ENCODE measurements at regions not wholly inside any gene's neighbourhood (a gene's known extent, or its start where the extent isn't known, plus 50 kb on each side); places are given as distances from the start of the nearest gene placed in this dataset.

DNA sequence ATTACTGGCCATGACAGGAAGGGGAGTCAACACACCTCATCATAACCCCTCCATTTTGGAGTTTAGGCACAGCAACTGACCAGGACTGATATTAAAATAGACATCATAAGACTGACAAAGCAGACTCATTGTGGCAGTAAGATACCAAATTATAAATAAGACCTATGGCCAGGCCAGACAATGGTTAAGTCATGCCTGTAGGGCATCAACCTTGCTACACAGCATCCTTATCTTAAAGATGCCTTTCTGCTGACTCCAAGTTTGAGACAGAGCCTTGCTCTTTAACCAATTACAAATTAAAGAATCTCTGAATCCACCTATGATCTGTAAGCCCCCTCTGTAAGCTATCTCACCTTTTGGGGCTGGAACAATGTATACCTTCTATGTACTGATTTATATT lies 65.5 kb downstream of the VCX2 start:
- ChIA-PET CTCF (no interaction called here), POLR2A (no interaction called here)
- H3K27ac ChIP-seq: no peak overlapping the region
- FAIRE-seq (no peak), DNase-seq (ENCODE audit: low read depth in 1 of 2, low spot score in 1 of 2) (no peak), ATAC-seq (no peak)
- no peaks in the 10 kb centered on the region for H3K9me3 ChIP-seq
- no peaks in the 10 kb centered on the region for H3K4me1 ChIP-seq
- no peak overlapping the region for H3K4me2 ChIP-seq
- TF ChIP-seq CBX2 (IDR thresholded peaks at IDR 0.05; ENCODE audit: borderline replicate concordance, low read depth) (no peak), EP300 (IDR thresholded peaks at IDR 0.05) (no peak), EHF (CRISPR knock-in tag; IDR thresholded peaks at IDR 0.05) (no peak), SMC3 (IDR thresholded peaks at IDR 0.05) (no peak), FOSB (CRISPR knock-in tag; IDR thresholded peaks at IDR 0.05) (no peak), POLR2AphosphoS2 (conservative IDR thresholded peaks at IDR 0.05; ENCODE audit: low read length) (no peak), KDM5A (IDR thresholded peaks at IDR 0.05) (no peak), FOSL2 (IDR thresholded peaks at IDR 0.05) (no peak), FOSL2 (CRISPR knock-in tag; IDR thresholded peaks at IDR 0.05) (no peak), EHMT2 (IDR thresholded peaks at IDR 0.05; ENCODE audit: low read depth) (no peak)
- TF ChIP-seq, protein P1, sequence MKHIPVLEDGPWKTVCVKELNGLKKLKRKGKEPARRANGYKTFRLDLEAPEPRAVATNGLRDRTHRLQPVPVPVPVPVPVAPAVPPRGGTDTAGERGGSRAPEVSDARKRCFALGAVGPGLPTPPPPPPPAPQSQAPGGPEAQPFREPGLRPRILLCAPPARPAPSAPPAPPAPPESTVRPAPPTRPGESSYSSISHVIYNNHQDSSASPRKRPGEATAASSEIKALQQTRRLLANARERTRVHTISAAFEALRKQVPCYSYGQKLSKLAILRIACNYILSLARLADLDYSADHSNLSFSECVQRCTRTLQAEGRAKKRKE (CRISPR knock-in tag; IDR thresholded peaks at IDR 0.05; ENCODE audit: low read depth): no peak
- TF ChIP-seq, protein P2, sequence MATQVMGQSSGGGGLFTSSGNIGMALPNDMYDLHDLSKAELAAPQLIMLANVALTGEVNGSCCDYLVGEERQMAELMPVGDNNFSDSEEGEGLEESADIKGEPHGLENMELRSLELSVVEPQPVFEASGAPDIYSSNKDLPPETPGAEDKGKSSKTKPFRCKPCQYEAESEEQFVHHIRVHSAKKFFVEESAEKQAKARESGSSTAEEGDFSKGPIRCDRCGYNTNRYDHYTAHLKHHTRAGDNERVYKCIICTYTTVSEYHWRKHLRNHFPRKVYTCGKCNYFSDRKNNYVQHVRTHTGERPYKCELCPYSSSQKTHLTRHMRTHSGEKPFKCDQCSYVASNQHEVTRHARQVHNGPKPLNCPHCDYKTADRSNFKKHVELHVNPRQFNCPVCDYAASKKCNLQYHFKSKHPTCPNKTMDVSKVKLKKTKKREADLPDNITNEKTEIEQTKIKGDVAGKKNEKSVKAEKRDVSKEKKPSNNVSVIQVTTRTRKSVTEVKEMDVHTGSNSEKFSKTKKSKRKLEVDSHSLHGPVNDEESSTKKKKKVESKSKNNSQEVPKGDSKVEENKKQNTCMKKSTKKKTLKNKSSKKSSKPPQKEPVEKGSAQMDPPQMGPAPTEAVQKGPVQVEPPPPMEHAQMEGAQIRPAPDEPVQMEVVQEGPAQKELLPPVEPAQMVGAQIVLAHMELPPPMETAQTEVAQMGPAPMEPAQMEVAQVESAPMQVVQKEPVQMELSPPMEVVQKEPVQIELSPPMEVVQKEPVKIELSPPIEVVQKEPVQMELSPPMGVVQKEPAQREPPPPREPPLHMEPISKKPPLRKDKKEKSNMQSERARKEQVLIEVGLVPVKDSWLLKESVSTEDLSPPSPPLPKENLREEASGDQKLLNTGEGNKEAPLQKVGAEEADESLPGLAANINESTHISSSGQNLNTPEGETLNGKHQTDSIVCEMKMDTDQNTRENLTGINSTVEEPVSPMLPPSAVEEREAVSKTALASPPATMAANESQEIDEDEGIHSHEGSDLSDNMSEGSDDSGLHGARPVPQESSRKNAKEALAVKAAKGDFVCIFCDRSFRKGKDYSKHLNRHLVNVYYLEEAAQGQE (IDR thresholded peaks at IDR 0.05): no peak
- no peak overlapping the region for H3K4me3 ChIP-seq

GRCh38 chrX:8103655-8104054 lies 67.4 kb downstream of the VCX2 start:
- ChIA-PET CTCF (no interaction called here), POLR2A (no interaction called here)
- WGBS (ENCODE audit: missing lambda C conversion rate): 20% methylated on average over 6 of the region's 6 CpGs
- no peak for DNase-seq (ENCODE audit: low read depth in 1 of 2, low spot score in 1 of 2)
- no peak for FAIRE-seq
- TF ChIP-seq, protein P3, sequence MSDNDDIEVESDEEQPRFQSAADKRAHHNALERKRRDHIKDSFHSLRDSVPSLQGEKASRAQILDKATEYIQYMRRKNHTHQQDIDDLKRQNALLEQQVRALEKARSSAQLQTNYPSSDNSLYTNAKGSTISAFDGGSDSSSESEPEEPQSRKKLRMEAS (IDR thresholded peaks at IDR 0.05): no peak
- TF ChIP-seq, protein P4, sequence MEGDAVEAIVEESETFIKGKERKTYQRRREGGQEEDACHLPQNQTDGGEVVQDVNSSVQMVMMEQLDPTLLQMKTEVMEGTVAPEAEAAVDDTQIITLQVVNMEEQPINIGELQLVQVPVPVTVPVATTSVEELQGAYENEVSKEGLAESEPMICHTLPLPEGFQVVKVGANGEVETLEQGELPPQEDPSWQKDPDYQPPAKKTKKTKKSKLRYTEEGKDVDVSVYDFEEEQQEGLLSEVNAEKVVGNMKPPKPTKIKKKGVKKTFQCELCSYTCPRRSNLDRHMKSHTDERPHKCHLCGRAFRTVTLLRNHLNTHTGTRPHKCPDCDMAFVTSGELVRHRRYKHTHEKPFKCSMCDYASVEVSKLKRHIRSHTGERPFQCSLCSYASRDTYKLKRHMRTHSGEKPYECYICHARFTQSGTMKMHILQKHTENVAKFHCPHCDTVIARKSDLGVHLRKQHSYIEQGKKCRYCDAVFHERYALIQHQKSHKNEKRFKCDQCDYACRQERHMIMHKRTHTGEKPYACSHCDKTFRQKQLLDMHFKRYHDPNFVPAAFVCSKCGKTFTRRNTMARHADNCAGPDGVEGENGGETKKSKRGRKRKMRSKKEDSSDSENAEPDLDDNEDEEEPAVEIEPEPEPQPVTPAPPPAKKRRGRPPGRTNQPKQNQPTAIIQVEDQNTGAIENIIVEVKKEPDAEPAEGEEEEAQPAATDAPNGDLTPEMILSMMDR (IDR thresholded peaks at IDR 0.05): no peak
- TF ChIP-seq EHMT2 (IDR thresholded peaks at IDR 0.05; ENCODE audit: low read depth) (no peak), CBX8 (IDR thresholded peaks at IDR 0.05) (no peak), KDM5A (IDR thresholded peaks at IDR 0.05) (no peak), CHD4 (IDR thresholded peaks at IDR 0.05; ENCODE audit: borderline replicate concordance) (no peak), SREBF2 (IDR thresholded peaks at IDR 0.05) (no peak), ELK1 (IDR thresholded peaks at IDR 0.05; ENCODE audit: low read depth, low read length) (no peak)
- ATAC-seq: no peak
- Histone ChIP-seq H3K4me2 (no peak overlapping the region), H3K9me3 (no peaks in the 10 kb centered on the region), H3K27ac (no peak overlapping the region), H3K4me1 (no peaks in the 10 kb centered on the region), H3K4me3 (no peak overlapping the region)

Measured in A549 (cell line).